Activated CD8-positive, alpha-beta memory T cell treated with anti-CD3 and anti-CD28 coated beads, Interleukin-2, amount 50 U/mL, for 4 hours (primary cell): ENCODE measurements at regions not wholly inside any gene's neighbourhood (a gene's known extent, or its start where the extent isn't known, plus 50 kb on each side); places are given as distances from the start of the nearest gene placed in this dataset.

ENCODE experiments used
- DNase-seq: peaks from one replicate; pipeline ENCODE4 v3.0.0-alpha.2; 2020

DNA sequence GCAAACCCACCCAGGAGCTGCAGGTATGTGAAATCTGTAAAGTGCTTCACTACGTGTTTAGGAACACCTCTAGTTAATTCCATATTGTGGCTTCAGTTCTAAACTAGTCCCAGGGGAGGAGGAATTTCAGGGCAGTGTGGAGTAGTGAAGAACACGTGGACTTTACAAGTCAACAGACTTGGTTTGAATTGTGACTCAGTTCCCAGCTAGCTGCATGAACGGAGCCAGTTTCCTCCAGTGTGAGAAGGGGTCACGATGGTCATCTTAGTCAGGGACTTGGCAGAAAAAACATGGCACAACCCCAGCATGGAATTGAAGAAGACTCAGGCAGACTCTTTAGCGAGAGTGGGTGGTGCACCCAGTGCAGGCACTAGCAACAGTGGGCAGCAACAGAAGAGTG is 175.7 kb upstream of the UBL3 start:
- DNase-seq: no peak

DNA sequence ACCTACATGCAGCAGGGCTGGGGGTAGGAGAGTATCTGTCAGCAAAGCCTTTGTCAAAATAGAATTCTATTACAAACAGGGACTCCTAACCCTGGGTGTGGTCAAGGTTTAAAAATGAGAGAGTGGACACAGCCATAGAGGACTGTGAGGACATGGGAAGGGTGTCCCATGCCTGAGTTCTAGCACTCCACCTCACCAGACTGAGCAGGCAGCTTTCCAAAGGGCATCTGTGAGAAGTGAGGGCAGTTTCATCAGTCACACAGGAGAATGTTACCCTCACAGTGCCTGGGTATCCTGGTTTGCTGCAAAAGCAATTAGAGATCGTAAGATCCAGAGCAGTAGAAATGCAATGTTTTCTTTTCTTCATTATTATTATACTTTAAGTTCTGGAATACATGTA is 174.9 kb upstream of the UBL3 start:
- DNase-seq: no peak

DNA sequence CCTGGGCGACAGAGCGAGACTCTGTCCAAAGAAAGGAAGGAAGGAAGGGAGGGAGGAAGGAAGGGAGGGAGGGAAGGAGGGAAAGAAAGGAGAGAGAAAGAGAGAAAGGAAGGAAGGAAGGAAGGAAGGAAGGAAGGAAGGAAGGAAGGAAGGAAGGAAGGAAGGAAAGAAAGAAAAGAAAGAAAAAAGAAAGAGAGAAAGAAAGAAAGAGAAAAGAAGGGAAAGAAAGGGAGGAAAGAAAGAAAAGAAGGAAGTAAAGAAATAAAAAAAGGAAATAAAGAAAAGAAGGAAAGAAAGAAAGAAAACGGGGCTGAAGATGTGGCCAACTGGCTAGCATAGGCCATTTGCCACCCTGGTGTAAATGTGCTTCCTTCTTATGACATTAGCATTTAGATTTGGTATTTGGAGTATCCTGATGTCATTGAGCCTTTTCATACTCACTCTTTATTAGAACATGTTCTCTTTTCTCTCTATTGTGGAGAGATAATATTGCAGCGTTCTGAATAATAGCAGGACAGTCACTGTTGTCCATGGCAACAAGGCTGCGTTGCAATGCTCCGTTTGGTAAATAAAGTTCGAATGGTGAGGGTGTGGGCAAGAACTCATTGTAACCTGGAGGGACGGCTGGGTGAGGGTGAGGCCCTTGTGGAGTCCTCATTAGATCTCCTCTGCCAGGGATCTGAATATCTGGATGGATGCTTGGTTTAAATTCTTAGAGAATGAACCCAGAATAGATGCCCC is 173.9 kb upstream of the UBL3 start:
- DNase-seq: no peak

DNA sequence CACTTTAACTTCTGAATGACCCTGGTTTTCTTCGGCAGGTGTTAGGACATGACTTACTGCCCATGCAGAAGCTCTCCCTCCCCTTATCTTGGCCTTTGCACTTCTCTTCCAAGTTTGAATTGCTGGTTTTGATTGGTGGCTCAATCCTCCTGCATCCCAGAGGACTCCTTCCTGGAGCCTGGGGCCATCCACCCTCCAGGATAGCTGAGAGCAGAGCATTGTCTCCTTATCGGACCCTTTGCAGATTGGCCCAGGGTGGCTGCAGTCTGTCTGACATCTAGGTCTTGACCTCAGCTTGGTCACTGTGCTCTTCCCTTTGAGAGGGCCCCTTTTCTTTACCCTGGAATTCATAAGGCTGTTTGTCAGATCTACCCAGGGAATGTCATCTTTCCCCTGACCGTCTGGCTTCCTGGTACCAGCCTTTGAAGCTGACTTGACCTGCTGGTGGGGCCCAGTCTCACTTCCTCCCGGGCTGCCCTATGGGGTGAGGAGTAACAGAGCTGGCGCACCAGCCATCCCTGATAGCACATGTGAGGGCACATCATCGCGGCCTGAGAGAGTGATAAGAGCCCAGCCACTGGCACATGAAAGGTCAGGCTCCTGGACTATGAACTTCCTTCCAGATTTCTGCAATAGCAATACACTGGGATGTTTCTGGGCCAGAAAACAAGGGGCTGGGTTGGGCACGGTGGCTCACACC is 172.9 kb upstream of the UBL3 start:
- no peak for DNase-seq

DNA sequence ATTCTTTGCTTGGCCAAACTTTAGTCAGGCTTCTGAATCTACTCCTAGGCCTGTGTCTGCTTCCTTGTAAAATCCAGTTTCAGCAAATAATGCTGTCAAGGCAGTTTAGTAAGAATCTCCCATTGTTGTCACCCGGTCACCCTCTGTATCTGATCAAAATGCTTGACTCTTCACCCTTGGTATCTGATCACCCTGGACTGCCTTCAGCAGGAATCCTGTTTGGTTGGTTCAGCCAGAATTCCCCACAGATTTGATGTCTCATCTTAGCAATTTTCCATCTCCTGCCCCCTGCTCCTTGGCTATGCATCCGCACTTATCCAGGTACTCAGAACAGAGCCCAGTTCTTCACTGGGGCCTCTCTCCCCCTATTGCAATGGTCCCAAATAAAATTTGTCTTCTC is 172.4 kb upstream of the UBL3 start:
- DNase-seq: no peak

DNA sequence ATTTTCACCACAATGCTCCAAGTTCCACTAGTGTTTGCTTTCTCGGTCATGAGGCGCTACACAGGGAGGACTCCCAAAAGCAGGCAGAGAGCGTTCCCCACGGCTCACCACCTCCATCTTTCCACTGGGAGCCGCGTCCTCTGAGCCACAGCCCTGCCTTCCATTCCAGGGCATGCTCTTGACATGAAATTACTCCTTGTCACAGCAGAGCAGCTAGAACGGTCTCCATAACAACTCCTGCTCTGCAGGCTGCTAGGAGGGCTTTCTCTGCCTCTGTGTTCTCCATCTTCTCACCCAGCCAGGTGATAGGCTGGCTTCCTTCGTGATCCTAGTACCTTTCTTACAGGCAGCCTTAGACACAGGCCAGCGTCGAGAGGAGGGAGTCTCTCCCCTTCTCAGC is 171.8 kb upstream of the UBL3 start:
- DNase-seq: no peak

DNA sequence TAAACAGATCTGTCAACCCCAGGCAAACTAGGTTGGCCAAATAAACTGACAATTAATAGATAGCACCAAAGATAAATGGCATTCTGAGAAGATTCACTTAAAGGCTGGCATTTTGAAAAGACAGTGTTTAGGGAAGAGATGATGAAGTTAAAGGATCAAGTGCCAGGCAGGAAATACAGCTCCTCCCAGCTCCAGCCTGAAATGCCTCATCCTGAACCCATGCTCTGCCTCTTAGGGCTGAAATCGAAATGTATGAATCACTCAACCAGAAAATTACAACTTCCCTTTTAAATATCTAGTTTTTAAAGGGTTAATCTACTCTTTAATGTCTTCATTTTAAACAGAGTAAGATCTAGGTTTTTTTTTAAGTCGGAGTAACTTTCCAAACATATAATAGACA is 171.2 kb upstream of the UBL3 start:
- DNase-seq: no peak

DNA sequence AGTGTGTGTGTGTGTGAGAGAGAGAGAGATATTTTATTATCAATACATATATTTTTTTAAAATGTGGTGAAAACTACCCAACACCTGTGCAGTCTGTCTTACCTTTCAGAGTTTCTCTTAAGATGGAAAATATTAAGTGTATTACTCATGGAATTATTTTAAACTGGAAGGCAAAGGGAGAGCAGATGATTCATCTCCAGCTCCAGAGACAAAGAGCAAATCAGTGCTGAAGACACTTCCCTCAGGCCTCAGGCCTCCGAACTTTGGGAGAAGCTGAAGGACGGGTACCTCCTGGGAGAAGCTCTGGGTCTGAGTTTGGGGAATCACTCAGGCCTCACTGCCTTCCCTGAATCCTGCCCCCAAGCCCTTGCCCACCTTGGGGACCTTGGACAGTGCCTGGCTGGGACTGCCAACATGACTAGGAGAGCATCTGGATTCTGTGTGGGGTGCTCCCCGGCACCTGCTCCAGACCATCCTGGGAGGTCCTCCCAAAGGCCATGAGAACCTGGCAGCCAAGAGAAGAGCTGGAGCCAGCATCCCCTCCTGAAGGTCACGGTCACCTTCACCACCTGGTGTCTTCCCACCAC is 170.4 kb upstream of the UBL3 start:
- no peak for DNase-seq

DNA sequence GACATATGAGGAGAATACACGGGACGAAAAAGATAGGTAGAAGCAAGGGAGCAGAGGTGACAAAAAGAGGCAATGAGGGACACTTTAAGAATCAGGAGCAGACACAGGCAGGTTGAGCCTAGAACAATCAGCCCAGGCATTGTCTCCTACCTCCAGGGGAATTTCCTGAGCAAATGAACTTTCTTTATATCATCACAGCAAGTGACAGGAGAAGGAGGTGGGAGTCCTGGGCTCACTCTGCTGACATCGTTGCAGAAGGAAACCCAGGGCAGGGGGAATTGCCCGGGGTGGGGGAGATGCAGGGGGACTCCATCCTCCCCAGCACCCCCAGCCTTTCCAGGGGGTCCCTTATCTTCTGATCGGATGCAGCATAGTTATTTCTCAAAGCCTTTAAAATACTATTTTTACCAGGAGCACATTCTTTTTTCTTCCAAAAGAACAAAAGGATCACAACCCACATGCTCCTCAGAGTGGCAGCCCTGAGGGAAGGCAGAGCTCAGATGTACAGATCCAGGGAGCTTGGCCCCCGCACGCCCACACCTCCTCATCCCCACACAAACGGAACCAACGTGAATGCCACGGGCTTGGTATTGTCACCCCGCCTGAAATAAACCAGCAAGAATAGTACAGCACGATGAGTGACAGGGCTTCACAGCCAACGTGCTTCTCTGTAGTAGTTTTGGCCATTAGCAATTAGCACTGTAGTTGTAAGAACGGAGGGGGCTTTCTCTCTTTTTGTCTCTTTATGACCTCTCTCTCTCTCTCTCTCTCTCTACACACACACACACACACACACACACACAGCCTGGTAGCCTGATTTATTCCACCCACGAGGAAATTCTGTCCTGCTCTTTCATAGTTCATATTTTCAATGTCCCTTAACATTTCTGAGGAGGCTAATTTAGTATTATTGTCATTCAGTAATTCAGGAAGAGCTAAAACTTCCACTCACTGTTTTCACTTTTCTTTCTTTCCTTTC is 169.5 kb upstream of the UBL3 start:
- DNase-seq: no peak

DNA sequence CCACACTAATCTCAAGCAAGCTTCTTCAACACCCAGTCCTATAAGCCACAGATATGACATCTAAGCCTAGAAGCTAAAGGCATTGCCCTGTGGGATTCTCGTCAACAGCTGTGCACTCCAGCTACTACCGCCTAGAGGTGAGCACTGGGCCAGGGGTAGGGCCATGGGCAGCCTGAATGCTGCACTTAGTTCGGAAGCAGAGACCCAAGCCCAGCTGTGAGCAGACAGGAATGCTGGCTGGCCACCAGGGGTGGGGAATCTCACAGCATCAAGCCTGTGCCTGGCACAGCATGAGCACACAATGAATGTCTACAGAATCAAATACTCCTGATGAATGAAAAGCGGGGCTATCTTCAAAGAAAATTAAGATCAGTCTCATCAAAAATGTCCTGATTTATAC is 167.5 kb upstream of the UBL3 start:
- DNase-seq: no peak

DNA sequence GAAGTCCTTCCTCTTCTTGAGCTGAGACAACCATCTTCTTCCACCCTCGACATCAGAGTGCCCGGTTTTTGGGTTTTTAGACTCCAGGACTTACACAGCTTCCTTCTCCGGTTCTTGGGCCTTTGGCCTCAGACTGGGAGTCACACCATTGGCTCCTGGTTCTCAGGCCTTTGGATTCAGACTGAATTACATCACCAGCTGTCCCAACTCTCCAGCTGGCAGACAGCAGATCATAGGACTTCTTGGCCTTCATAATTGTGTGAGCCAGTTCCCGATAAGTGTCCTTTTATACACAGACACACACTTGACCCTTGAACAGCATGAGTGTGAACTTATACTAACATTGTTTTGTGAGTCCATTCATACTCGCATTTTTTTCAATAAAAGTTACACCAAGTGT is 166.0 kb upstream of the UBL3 start:
- DNase-seq: no peak

DNA sequence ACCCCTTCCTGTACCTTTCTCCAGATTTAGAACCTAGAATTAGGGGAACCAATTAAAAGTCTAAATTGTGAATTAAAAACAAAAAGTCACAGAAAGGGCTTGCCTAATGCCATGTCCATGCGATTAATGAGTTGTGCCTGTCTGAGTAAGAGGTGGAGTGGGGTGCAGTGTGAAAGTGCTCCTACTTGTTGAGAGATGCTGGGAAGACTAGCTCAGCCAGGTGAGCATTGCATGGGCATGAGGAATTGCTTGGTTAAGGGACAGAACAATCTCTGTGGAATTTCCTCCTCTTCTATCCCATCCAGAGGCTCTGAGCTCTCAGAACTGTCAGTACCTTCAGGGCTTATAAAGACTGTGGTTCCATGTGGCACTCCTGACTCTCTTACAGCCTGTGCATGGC is 159.0 kb upstream of the UBL3 start:
- DNase-seq: no peak

DNA sequence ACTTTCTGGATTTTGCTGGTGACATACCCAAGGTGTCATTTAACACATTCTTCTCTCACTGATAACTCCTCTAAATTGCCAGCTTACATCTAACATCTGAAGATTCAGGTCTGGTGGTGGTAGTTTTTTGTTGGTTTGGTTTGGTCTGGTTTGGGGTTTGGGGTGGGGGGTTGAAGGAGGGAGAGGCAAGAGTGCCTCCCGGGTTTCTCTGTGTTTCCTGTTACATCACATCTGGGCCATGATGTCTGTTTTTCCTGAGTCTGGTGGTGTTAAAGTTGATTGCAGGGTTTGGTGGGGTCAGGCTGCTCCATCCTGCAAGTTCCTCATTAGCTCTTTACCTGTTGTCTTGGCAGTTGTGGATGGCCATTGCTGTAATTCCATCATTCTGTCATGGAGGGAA is 155.8 kb upstream of the UBL3 start:
- DNase-seq: no peak

DNA sequence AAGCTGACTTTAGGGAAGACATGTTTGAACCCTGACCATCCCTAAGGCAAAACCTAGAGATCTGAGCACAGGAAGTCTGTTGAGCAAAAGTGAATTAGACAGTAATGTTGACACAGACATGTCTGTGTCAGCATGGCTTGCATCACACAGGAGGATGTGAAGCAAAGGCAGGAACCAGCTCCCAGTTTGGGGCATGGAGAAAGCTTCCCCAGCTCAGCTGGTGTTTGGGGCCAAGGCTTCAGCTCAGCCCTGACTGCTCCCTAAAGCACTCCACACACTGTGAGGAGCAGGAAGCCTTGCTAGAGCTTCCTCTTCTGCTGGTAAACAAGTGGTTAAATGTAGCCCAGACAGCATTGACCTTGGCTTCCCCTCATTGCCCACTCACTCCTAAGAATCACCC is 153.8 kb upstream of the UBL3 start:
- no peak for DNase-seq

DNA sequence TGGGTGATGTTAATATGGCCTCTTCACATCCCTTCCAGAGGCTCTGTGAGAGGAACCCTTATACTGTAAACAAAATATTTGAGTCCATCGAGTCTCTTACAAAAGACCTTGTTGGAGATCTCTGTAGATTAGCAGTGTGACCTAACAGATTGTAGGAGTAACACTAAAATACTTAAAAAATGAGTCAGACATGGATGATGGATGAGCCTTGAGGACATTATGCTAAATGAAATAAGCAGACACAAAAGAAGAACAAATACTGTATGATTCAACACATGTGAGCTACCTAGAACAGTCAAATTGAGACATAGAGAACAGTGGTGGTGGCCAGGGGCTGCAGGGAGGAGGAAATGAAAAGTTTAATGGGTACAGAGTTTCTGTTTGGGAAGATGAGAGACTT is 152.2 kb upstream of the UBL3 start:
- DNase-seq: no peak

DNA sequence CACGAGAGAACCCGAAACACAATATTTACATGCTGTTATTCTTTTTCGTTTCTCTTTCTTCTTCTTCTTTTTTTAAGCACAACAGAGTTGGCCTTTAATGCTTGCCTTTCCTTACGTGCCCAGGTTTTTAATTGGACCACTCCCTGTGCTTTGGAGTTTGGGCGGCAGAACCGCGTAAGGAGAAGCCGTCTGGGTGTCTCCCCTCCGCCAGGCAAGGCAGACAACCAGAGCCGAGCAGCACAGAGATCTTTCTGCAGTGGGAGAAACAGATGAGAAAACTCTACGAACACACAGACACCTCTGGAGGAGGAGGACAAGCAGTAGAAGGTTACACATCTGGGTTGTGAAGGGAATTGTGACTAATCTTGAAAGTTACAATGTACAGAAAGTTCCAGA is 150.0 kb upstream of the UBL3 start:
- no peak for DNase-seq

DNA sequence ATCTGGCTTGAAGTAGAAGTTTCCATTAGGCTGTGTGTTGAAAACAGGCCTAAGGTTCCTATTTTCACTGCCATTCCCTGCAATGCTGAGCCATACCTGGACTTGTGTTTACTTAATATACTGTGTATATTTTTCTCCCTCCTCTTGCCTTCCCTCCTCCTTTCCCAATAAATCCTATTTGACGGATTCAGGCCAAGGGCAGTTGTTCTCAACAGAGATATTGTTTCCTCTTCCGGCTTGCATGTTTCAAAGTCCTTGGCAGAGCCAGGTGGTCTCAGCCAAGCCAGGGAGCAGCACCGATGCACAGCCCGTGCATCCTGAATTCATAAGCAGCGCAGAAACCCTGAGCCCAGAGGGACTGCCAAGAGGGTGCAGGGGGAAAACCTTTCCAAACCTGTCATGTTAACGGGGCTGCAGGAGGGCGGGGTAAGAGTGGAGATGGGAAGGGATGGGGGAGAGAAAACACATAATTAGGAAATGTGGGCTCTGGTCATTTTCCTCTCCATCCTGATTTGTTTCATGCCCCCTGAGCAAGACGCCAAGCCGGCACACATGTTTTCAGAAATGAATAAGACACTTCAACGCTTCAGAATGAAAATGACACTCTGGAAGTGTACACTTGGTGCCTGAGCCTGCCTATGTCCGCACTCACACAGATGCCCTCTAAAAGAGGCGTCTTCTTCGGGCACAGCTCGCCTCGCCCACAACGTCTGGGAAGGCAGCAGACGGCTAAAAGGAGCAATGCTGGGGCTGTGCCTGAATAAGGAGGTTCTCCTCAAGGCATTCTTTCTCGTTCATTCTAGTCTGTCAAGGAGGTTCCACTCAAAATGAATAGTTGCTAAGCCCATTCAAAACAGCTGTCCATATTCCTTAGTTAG is 149.3 kb upstream of the UBL3 start:
- no peak for DNase-seq

DNA sequence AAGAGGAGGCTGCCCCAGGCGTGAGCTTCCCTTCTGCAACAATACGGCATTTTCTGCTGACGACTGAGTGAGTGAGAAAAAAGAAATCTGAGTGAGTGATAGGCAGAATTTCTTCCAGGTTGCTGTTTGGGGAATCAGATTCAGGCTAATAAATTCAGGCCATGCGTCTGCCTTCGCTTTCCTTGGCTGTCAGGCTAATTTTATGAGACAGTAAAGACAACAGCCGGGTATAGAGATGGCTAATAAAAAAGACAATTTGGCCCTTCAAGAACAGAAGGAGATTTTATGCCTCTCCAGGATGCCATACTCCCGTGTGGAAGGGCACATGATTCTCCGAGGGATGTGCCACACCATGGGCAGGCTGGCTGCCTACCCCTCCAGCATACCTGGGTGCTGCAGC is 145.9 kb upstream of the UBL3 start:
- no peak for DNase-seq

DNA sequence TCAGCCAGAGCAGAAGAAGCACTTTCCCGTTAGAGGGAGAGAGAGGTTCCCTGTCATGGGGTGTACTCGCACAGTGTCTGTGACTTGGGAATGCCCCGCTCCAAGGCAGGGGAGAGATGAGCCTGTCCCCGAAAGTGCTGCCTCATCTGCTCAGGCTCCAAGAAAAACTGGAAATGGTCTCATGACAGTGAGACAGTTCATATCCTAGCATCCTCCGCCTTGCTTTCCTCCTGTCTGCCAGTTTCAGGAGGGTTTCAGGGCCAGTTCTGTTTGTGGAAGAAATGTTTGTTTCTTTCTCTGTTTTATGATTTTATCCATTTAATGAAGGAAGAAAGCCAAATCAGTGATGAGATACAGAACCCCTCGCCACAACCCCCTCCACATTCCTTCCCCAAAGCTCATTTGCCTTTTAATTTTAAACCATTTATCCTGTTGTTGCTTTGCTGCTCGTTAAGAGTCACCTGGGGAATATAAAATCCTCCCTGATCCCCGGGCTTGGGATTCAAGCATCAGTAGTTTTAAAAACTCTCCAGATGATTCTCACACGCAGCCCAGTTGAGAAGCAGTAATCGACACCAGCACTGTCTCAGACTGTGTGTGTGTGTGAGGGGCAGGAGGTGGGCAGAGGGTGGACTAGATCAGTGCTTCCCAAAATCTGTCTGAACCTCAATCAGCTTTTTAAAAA is 144.6 kb upstream of the UBL3 start:
- no peak for DNase-seq

DNA sequence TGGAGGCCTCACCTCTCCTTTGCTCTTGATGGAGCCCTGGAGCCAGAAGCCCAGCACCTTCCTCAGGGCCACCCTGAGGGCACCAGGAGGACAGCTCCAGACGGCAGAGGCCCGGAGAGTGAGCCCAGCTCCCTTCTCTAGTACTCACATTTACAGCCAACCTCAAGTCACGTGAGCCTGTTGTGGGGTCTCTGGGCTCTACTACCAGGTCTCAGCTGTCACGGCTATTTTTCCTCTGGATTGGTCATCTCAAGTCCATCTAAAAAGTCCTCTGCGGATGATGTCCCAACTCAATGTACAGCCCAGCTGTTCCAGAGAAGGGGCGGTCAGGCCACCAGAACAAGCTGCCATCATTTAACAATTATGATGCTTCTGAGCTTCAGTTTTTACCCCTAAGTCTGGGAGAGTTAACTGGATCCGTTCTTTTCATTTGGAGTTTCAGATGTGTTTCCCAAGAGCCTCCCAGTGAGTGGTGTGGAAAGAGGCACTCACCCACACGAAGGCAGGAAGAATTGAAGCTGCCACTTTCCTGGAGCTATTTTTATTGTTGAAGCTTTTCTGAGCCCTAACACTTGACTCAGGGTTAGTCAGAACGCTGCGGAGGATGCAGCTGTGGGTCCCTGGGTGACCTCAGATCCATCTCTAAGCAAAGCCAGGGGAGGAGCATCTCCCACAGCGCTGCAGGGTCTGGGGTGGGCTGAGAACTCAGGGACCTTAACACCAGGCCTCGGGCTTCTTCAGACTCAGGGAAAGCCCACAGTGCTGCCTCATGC is 143.5 kb upstream of the UBL3 start:
- DNase-seq: no peak

DNA sequence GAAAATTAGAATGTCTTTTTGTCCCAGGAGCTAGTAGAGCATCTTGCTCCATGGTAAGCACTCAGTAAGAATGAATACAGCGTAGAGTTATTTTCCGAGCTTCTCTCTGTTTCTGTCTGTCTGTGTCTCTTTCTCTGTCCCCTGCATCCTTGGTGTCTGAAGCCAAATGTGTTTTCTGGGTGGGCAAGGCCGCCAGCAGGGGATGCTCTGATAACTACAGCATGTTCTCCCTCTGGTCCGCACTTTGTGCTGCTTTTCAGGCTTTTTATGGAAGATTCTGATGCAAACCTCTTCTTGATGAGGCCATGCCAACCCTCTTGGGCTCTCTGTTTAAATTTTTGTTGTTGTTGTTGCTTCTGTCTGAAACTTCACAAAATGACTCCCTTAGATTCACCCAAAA is 142.8 kb upstream of the UBL3 start:
- no peak for DNase-seq
